K562 (cell line): ENCODE measurements at regions not wholly inside any gene's neighbourhood (a gene's known extent, or its start where the extent isn't known, plus 50 kb on each side); places are given as distances from the start of the nearest gene placed in this dataset.

Source experiments
- CHD1 ChIP-seq: fragments of 200-600 bp; sonication (generic); IDR thresholded peaks from one replicate; pipeline ENCODE4 v1.6.1; 2012; ENCODE audit warnings: mild to moderate bottlenecking, moderate library complexity, low read length, inconsistent platforms
- GTF2E2 ChIP-seq: fragments of 200-800 bp; sonication (Bioruptor generic); IDR thresholded peaks from 2 replicates; pipeline ENCODE4 v1.6.1; 2016; ENCODE audit warnings: missing genetic modification characterization, missing compliant biosample characterization
- HDAC2 ChIP-seq: fragments of 450-650 bp; IDR thresholded peaks from 2 replicates; pipeline ENCODE4 v1.6.1; 2016; ENCODE audit warnings: mild to moderate bottlenecking
- HMBOX1 ChIP-seq: sonication (generic); IDR thresholded peaks from 2 replicates; pipeline ENCODE4 v1.6.1; 2016
- KDM5B ChIP-seq: fragments of 200-600 bp; sonication (generic); IDR thresholded peaks from 2 replicates; pipeline ENCODE4 v1.6.1; 2012; ENCODE audit warnings: low read depth, mild to moderate bottlenecking, moderate library complexity, low read length, control low read depth, inconsistent platforms; ENCODE audit not compliant: insufficient replicate concordance
- MIER1 ChIP-seq: fragments of 450-650 bp; IDR thresholded peaks from 2 replicates; pipeline ENCODE4 v1.6.1; 2016; ENCODE audit warnings: antibody characterized with exemption, mild to moderate bottlenecking, low read depth
- MYC ChIP-seq, 2 experiments: fragments of 250-450 bp in 1 of 2; sonication (Bioruptor Pico) in 1 of 2; IDR thresholded peaks; 2 replicates each; pipeline versions ENCODE4 v1.5.1 to v1.6.1; 2012 to 2021; ENCODE audit warnings: low read depth in 2 of 2, borderline replicate concordance in 1 of 2, improper control_type of control experiment in 1 of 2, low read length in 1 of 2, mild to moderate bottlenecking in 1 of 2, moderate library complexity in 1 of 2
- NFIC ChIP-seq: fragments of 450-650 bp; IDR thresholded peaks from 2 replicates; pipeline ENCODE4 v1.6.1; 2017; ENCODE audit warnings: mild to moderate bottlenecking, inconsistent platforms
- SAP30 ChIP-seq: fragments of 200-600 bp; sonication (generic); IDR thresholded peaks from 2 replicates; pipeline ENCODE4 v1.6.1; 2012; ENCODE audit warnings: borderline replicate concordance, low read depth, mild to moderate bottlenecking, moderate library complexity, low read length, control low read depth, inconsistent platforms; ENCODE audit not compliant: insufficient read depth, poor library complexity, severe bottlenecking
- SP1 ChIP-seq: sonication (generic); formaldehyde crosslinking; IDR thresholded peaks from 2 replicates; pipeline ENCODE4 v1.8.1; 2022; ENCODE audit warnings: mild to moderate bottlenecking, missing genetic modification reagents
- SUPT5H ChIP-seq: fragments of 450-650 bp; IDR thresholded peaks from 2 replicates; pipeline ENCODE4 v1.6.1; 2016
- ZBTB2 ChIP-seq: fragments of 450-650 bp; IDR thresholded peaks from 2 replicates; pipeline ENCODE4 v1.6.1; 2016; ENCODE audit warnings: antibody characterized with exemption
- ZNF217 ChIP-seq: sonication (generic); formaldehyde crosslinking; IDR thresholded peaks from 2 replicates; pipeline ENCODE4 v1.8.0; 2022; ENCODE audit warnings: mild to moderate bottlenecking, missing genetic modification reagents
- ZNF282 ChIP-seq: sonication (generic); formaldehyde crosslinking; IDR thresholded peaks from 2 replicates; pipeline ENCODE4 v1.8.1; 2023; ENCODE audit warnings: missing genetic modification reagents
- ZNF507 ChIP-seq: conservative IDR thresholded peaks from 2 replicates; pipeline ENCODE4 v1.6.1; 2017; ENCODE audit warnings: missing genetic modification characterization, missing compliant biosample characterization
- ZNF512 ChIP-seq: IDR thresholded peaks from 2 replicates; pipeline ENCODE4 v1.6.1; 2016; ENCODE audit warnings: missing genetic modification characterization, missing compliant biosample characterization
- ZNF79 ChIP-seq: fragments of 250-450 bp; sonication (Bioruptor Pico); IDR thresholded peaks from 2 replicates; pipeline ENCODE4 v1.4.0; 2020; ENCODE audit warnings: low read depth, mild to moderate bottlenecking, moderate library complexity

- no peak for TF ChIP-seq ZNF282 (CRISPR knock-in tag)
- TF ChIP-seq NFIC = no peak
- no peak for TF ChIP-seq SAP30
- no peak for TF ChIP-seq MIER1
- TF ChIP-seq HMBOX1 = peak; percentile 97
- peak; percentile 29 for TF ChIP-seq KDM5B
- TF ChIP-seq SUPT5H = no peak
- no peak for TF ChIP-seq ZBTB2
- TF ChIP-seq ZNF507 (tag) = no peak
- no peak for TF ChIP-seq HDAC2
- no peak for TF ChIP-seq ZNF217 (CRISPR knock-in tag)
- TF ChIP-seq MYC (IDR thresholded peaks at IDR 0.05; ENCODE audit: low read depth, low read length) = no peak
- 0 out of 2 replicates have a peak, but pooled peaks have one; percentile 15 for TF ChIP-seq MYC (CRISPR knock-in tag; IDR thresholded peaks at IDR 0.05; ENCODE audit: borderline replicate concordance, low read depth)
- no peak for TF ChIP-seq ZNF79 (CRISPR knock-in tag)
- TF ChIP-seq CHD1 = peak; percentile 39
- TF ChIP-seq GTF2E2 = 0 out of 2 replicates have a peak, but pooled peaks have one; percentile 20
- no peak for TF ChIP-seq ZNF512
- no peak for TF ChIP-seq SP1 (CRISPR knock-in tag)
Observed at GRCh38 chr12:92404259-92404894, 258.7 kb upstream of the BTG1 start (continued).
